ENCODE measurements at regions not wholly inside any gene's neighbourhood (a gene's known extent, or its start where the extent isn't known, plus 50 kb on each side); places are given as distances from the start of the nearest gene placed in this dataset.

- TF ChIP-seq SUZ12 (IDR thresholded peaks at IDR 0.05) (no peak), FOXM1 (IDR thresholded peaks at IDR 0.05; ENCODE audit: borderline replicate concordance) (no peak), CTBP1 (IDR thresholded peaks at IDR 0.05; ENCODE audit: borderline replicate concordance) (no peak), ELF4 (IDR thresholded peaks at IDR 0.05) (no peak), PKNOX1 (IDR thresholded peaks at IDR 0.05) (no peak), HDGF (IDR thresholded peaks at IDR 0.05; ENCODE audit: borderline replicate concordance) (no peak), L3MBTL2 (conservative IDR thresholded peaks at IDR 0.05) (no peak), SP1 (IDR thresholded peaks at IDR 0.05) (no peak), ARNT (IDR thresholded peaks at IDR 0.05) (no peak), FOXA1 (IDR thresholded peaks at IDR 0.05) (no peak), LEF1 (IDR thresholded peaks at IDR 0.05; ENCODE audit: borderline replicate concordance) (no peak), NFRKB (IDR thresholded peaks at IDR 0.05) (no peak), FOXK2 (IDR thresholded peaks at IDR 0.05) (no peak), BHLHE40 (IDR thresholded peaks at IDR 0.05; ENCODE audit: borderline replicate concordance) (no peak)
These were observed 558.5 kb upstream of the CFAP20DC start for GRCh38 chr3:59608356-59608755.
